HG03108 (cell line): ENCODE measurements at regions not wholly inside any gene's neighbourhood (a gene's known extent, or its start where the extent isn't known, plus 50 kb on each side); places are given as distances from the start of the nearest gene placed in this dataset.

ENCODE experiments used
- ATAC-seq: cut with Tn5 transposase; IDR thresholded peaks from one replicate; pipeline ENCODE4 v1.9.1; 2021; ENCODE audit warnings: moderate library complexity; ENCODE audit not compliant: unreplicated experiment

- ATAC-seq: peak; percentile 87
These were observed 241.0 kb upstream of the ATP2B1 start for GRCh38 chr12:89949457-89950195.

DNA sequence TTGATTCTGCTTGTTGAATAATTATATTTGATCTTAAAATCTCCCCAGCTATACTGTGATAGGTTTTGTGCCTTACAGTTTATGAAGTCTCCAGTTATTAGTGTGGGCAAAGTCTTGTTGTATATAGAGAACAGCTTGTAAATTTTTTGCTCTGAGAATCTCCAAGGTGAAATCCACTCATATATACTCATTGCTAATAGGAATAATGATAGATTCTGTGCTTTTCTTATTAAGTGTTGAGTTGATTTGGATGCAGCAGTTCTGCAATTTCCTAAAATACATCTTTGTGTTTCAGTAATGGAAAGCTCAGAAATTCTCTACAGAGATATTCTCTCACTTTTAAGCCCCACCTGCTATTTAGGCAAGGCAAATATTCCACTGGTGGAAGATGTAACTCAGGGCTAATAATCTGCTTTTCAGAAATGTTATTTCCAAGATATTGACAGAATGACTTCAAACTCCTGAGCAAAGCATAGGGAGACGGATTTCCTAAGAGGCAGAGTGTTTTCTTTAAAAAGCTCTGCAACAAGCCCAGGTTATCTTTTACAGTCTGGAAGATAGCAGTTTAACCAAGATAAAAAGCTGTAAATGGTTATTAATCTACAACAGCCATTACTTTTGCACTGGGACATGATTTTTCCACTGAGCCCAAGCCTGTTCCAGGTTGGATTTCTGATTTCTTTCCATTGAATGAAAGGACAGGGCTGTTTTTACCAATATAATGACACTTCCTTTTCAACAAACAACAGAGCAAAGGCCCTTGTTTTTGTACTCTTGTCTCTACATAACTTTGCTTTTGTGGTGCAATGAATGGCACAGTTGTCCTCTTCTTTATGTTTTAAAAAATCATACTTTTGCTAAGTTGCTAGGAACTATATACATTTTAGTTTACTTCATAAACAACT is 239.9 kb upstream of the ATP2B1 start:
- no peak for ATAC-seq

- no peak for ATAC-seq
These were observed 239.0 kb upstream of the ATP2B1 start for GRCh38 chr12:89947437-89948270.

- ATAC-seq: no peak
These were observed 238.0 kb upstream of the ATP2B1 start for GRCh38 chr12:89946518-89947135.

DNA sequence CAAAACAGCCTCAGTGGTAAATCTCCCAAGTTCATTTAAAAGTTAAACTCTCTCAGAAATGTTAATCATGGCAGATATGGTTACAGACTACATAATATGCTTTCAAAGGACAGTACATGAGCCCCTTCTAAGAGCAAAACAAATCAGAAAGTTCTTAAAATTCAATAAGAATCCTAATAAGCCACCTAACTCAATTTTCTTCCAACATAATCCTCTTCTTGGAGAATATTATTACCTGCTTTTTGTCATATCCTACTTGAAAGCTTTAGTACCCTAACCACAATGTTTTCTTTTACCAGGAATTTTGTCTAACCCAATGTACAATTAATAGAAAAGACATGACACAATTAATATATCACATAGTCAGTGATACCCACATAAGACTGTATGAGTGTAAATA is 236.5 kb upstream of the ATP2B1 start:
- no peak for ATAC-seq

DNA sequence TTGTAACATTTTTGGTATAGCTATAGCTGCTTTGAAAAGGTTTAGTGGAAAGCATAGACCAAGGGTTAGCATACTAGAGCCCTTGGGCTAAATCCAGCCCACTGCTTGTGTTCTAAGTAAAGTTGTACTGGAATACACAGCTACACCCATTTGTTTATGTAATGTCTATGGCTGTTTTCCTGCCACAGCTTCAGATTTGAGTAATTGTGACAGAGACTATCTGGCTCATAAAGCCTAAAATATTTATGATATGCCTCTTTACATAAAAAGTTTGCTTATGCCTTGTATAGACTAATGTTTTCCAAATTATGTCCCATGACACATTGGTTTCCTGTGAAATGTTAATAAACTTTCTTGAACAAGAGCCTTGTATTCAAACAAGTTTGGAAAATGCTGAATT is 234.8 kb upstream of the ATP2B1 start:
- no peak for ATAC-seq

- no peak for ATAC-seq
These were observed 232.8 kb upstream of the ATP2B1 start for GRCh38 chr12:89941436-89941835.

DNA sequence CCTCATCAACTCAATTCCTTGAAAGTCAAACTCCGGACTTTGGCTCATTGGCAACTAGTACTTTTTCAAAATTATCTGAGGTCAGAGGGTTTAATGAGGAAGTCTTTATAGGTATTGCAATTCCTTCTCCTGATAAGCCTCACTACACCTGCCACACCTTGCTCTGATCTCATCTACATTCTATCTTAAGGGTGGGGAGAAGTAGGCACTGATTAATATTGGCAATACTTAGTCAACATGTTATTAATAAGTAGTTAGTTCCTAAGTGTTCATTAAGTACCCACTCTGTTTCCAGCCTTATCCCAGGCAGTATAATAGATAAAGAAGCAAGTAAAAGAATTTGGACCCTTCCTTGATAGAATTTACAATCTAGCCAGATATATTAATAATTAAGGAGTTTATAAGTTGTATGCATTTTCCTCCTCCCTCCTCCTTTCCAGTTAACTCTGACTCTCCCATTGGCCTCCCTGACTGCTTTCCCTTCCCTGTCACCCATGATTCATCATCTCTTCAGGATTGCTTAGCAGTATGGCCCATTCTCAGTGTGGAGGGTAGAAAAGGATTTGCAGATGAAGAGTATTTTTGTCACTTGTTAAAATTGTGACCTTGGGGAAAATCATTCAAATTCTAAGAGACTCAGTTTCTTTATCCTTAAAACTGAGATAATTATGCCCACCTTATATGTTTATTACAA is 231.0 kb upstream of the ATP2B1 start:
- ATAC-seq: no peak

DNA sequence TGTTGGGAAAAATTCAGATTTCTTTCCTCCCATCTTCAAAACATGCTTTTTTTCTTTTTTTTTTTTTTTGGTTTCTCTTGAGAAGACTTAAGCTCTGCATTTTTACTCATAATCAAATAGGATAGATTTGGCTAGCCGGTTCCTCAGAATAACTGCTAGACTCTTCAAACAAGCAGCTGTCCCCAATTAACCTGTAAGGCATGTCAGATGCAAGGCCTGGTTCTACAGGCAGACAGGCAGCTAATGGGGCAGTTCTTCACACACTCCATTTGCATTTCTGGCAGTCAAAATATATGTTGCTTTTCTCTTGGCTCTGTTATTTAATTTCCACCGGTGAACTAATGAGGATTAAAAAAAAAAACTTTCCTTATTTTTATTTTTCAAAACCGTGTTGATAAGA is 228.0 kb upstream of the ATP2B1 start:
- no peak for ATAC-seq

GRCh38 chr12:89935850-89936249 is 227.2 kb upstream of the ATP2B1 start:
- ATAC-seq: peak; percentile 80

- ATAC-seq: no peak
These were observed 225.3 kb upstream of the ATP2B1 start for GRCh38 chr12:89933911-89934310.

DNA sequence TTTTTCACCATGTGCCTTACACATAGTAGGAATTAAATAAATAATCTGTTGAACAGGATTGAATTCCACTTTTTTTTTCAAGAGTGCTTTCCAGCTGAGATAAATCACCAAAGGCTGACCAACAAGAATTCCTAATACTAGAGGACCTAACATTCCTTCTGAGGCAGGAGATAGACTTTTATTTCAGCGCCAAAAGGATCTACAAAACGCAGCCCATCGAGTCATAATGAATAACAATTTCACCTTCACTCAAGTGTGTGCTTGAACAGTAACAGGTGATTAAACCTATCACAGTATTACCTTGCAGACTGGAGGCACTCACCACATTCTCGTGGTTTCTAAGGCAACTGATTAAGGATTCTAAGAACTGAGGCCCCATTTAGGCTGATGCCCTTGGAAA is 224.3 kb upstream of the ATP2B1 start:
- ATAC-seq: no peak

DNA sequence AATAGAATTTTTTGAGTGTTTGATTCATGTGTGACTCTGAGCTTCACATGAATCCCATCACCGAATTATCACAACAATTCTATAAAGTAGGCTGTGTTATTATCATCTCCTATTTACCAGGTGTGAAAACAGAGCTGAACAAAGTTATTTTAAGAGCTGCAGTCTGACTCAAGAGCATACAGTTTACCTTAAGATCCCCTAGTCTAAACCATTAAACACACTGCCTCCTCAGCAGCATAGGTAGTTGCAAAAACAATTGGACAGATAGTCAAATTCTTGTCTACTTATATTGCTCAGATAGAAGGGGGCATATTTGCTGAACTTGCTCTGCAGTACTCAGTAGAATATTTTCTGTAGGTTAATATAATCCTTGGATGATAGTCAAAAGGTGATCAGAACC is 219.8 kb upstream of the ATP2B1 start:
- no peak for ATAC-seq

- peak; percentile 96 for ATAC-seq
These were observed 218.6 kb upstream of the ATP2B1 start for GRCh38 chr12:89927226-89927698.

GRCh38 chr12:89924191-89924590 is 215.6 kb upstream of the ATP2B1 start:
- ATAC-seq: no peak

DNA sequence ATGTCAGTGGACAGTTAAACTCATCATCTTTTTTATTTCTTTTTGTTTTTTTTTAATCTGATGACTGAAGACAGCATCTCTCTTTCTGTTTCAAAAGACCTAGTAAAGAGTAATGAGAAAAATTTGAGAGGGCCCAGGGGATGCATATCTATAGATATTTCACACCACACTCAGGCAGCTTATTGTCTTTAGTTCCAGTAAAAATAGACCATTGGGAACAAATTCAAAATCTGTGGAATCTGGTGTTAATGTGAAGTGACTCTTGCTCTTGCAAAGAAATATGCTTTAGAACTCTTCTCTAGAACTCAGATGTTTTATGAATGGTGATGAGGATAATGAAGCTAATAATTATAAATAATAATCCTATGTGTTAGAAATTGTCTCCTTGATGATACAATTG is 214.5 kb upstream of the ATP2B1 start:
- no peak for ATAC-seq

DNA sequence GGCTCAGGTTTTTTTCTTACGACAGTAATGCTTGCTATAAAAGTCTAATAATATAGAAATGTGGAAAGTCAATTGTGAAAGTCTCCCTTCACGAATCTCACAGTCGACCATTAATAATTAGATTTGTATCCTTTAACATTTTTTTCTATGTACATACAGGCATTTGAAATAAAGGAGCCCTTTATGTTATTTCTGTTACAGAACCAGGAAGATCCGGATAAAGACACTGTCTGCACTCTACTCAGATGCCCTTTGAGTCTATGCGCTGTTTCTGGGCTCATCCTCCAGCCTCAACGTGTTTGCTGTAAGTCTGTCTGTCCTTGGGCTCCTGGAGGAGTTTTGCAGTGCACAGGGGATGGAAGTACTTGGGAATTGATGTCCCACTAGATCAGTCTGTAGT is 212.2 kb upstream of the ATP2B1 start:
- no peak for ATAC-seq

- ATAC-seq: no peak
These were observed 210.7 kb upstream of the ATP2B1 start for GRCh38 chr12:89919241-89919906.

DNA sequence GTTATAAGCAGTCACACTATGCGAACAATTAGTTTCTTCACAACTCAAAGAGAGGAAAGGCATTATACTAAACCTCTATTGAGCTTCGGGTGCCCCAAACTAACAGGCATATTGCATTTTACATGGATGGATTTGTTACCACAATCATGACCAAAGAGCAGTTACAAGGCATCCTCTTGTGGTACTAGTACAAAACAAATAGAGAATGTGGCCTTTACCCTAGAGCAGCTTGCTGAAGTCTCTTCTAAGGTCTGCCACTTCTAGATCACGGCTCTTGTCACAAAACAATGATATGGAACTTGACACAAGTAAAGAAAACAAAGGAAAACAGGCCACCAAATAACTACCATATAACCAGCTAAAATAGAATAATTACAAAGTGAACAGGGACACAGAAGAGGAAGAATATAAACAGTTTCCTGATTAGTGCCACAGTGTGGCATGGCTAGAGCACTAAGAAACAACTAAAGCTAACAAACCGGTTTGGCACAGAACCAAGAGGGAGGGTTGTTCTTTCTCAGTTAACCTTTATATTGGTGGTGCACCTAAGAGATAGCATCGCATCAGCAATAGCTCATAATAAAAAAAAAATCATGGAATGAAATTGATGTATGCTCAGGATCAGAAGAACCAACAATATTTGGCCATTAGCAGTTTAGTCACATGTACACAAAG is 209.7 kb upstream of the ATP2B1 start:
- no peak for ATAC-seq
